SK-N-SH (cell line): ENCODE measurements at regions not wholly inside any gene's neighbourhood (a gene's known extent, or its start where the extent isn't known, plus 50 kb on each side); places are given as distances from the start of the nearest gene placed in this dataset.
A peak's percentile ranks its signal among the peaks of the same experiment; 100 is the strongest.

Experiments
- CTCF ChIA-PET: fragments of 300-600, 350-600 bp; formaldehyde crosslinking; extraction: SDS; loops from one replicate; lab custom pipeline; 2021; lab: Yijun Ruan, JAX
- POLR2A ChIA-PET: fragments of 350-600 bp; sonication (Branson Sonifier 250); formaldehyde crosslinking; extraction: SDS; loops from one replicate; lab custom pipeline; 2020; ENCODE audit warnings: antibody characterized with exemption, inconsistent platforms; lab: Yijun Ruan, JAX
- DNase-seq: peaks from one replicate; pipeline ENCODE4 v3.0.0; 2012
- H2AFZ ChIP-seq: fragments of 200-600 bp; sonication (generic); 2 replicates; pipeline ENCODE4 v1.8.1; 2016; ENCODE audit warnings: antibody characterized with exemption, mild to moderate bottlenecking, low read depth
- H3F3A ChIP-seq: fragments of 200-600 bp; sonication (generic); replicated peaks from 2 replicates; pipeline ENCODE3; 2016; ENCODE audit warnings: antibody characterized with exemption, mild to moderate bottlenecking; ENCODE audit not compliant: insufficient read depth
- H3K27ac ChIP-seq, 2 experiments: fragments of 200-500 bp in 1 of 2; fragments of 200-600 bp in 1 of 2; sonication (Bioruptor generic) in 1 of 2; sonication (generic), shearing (Covaris generic) in 1 of 2; 2 replicates each; pipeline versions ENCODE4 v1.5.1 to v1.6.1; 2014 to 2016; ENCODE audit warnings: low read depth in 2 of 2, inconsistent platforms in 1 of 2, low read length in 1 of 2, mild to moderate bottlenecking in 1 of 2, mixed read lengths in 1 of 2
- H3K27me3 ChIP-seq: fragments of 200-600 bp; sonication (generic), shearing (Covaris generic); 2 replicates; pipeline ENCODE4 v1.6.1; 2016; ENCODE audit warnings: mixed run types; ENCODE audit not compliant: insufficient read depth
- H3K36me3 ChIP-seq, 2 experiments: fragments of 200-500 bp in 1 of 2; fragments of 200-600 bp in 1 of 2; sonication (Bioruptor generic) in 1 of 2; sonication (generic) in 1 of 2; replicated peaks in 1 of 2; 2 replicates each; pipeline versions ENCODE3 to v1.5.1; 2014 to 2016; ENCODE audit warnings: low read length in 1 of 2, mild to moderate bottlenecking in 1 of 2; ENCODE audit not compliant: insufficient read depth in 2 of 2, control insufficient read depth in 1 of 2
- H3K4me1 ChIP-seq, 2 experiments: fragments of 200-500 bp in 1 of 2; fragments of 200-600 bp in 1 of 2; sonication (Bioruptor generic) in 1 of 2; sonication (generic), shearing (Covaris generic) in 1 of 2; 2 replicates each; pipeline versions ENCODE4 v1.5.1 to v1.6.1; 2014 to 2016; ENCODE audit warnings: low read depth in 1 of 2, low read length in 1 of 2, mixed run types in 1 of 2; ENCODE audit not compliant: insufficient read depth in 2 of 2, control insufficient read depth in 1 of 2
- H3K4me2 ChIP-seq: fragments of 200-600 bp; sonication (generic), shearing (Covaris generic); 2 replicates; pipeline ENCODE4 v1.6.1; 2017; ENCODE audit warnings: mixed run types
- H3K4me3 ChIP-seq, 2 experiments: fragments of 200-500 bp in 1 of 2; fragments of 200-600 bp in 1 of 2; sonication (Bioruptor generic) in 1 of 2; sonication (generic), shearing (Covaris generic) in 1 of 2; 2 replicates each; pipeline versions ENCODE4 v1.5.1 to v1.8.1; 2014 to 2016; ENCODE audit warnings: low read depth in 2 of 2, inconsistent platforms in 1 of 2, low read length in 1 of 2, mild to moderate bottlenecking in 1 of 2, mixed read lengths in 1 of 2, moderate library complexity in 1 of 2
- H3K79me2 ChIP-seq: fragments of 200-600 bp; sonication (generic); 2 replicates; pipeline ENCODE4 v1.8.1; 2017; ENCODE audit warnings: mild to moderate bottlenecking; ENCODE audit not compliant: insufficient read depth
- H3K9ac ChIP-seq: fragments of 200-600 bp; sonication (generic); 2 replicates; pipeline ENCODE4 v1.6.1; 2017; ENCODE audit warnings: mixed run types
- H3K9me2 ChIP-seq: fragments of 200-600 bp; sonication (generic); 2 replicates; pipeline ENCODE4 v1.6.1; 2017; ENCODE audit warnings: mixed run types
- H3K9me3 ChIP-seq: fragments of 200-600 bp; sonication (generic); 2 replicates; pipeline ENCODE4 v1.6.1; 2017; ENCODE audit warnings: mixed run types, mild to moderate bottlenecking, moderate library complexity
- H4K20me1 ChIP-seq: fragments of 200-600 bp; sonication (generic); 2 replicates; pipeline ENCODE4 v1.6.1; 2017; ENCODE audit warnings: mild to moderate bottlenecking, mixed run types; ENCODE audit not compliant: insufficient read depth
- CHD2 ChIP-seq: fragments of 150-350 bp; IDR thresholded peaks from 2 replicates; pipeline ENCODE4 v1.6.1; 2018; ENCODE audit warnings: low read length; ENCODE audit not compliant: partially characterized antibody
- EP300 ChIP-seq, 2 experiments: IDR thresholded peaks; 2 replicates each; pipeline versions ENCODE4 v1.4.0 to v1.6.1; 2012; ENCODE audit warnings: borderline replicate concordance in 1 of 2, low read depth in 1 of 2, low read length in 1 of 2
- FOXJ3 ChIP-seq: sonication (generic); formaldehyde crosslinking; IDR thresholded peaks from 2 replicates; pipeline ENCODE4 v1.5.1; 2020; ENCODE audit warnings: mild to moderate bottlenecking, missing genetic modification reagents
- FOXM1 ChIP-seq: IDR thresholded peaks from 2 replicates; pipeline ENCODE4 v1.4.0; 2012; ENCODE audit warnings: low read depth, mild to moderate bottlenecking
- GABPA ChIP-seq: IDR thresholded peaks from 2 replicates; pipeline ENCODE4 v1.4.0; 2012; ENCODE audit warnings: low read depth, mild to moderate bottlenecking
- GATA2 ChIP-seq: sonication (generic); formaldehyde crosslinking; IDR thresholded peaks from 2 replicates; pipeline ENCODE4 v1.5.0; 2020; ENCODE audit warnings: mild to moderate bottlenecking, missing genetic modification reagents
- JUND ChIP-seq: IDR thresholded peaks from 2 replicates; pipeline ENCODE4 v1.4.0; 2012
- MXI1 ChIP-seq: IDR thresholded peaks from 2 replicates; pipeline ENCODE4 v1.6.1; 2012; ENCODE audit warnings: mild to moderate bottlenecking, low read depth, low read length, improper control_type of control experiment
- NRF1 ChIP-seq: IDR thresholded peaks from 2 replicates; pipeline ENCODE4 v1.6.1; 2012; ENCODE audit warnings: low read depth, mild to moderate bottlenecking, low read length
- POLR2AphosphoS5 ChIP-seq: IDR thresholded peaks from 2 replicates; pipeline ENCODE4 v1.6.1; 2012; ENCODE audit warnings: low read depth, low read length
- RAD21 ChIP-seq: IDR thresholded peaks from 2 replicates; pipeline ENCODE4 v1.6.1; 2012; ENCODE audit warnings: mild to moderate bottlenecking, low read length
- RCOR1 ChIP-seq: fragments of 150-350 bp; IDR thresholded peaks from 2 replicates; pipeline ENCODE4 v1.6.1; 2017; ENCODE audit warnings: antibody characterized with exemption, low read length
- RFX5 ChIP-seq: IDR thresholded peaks from 2 replicates; pipeline ENCODE4 v1.6.1; 2012; ENCODE audit warnings: mild to moderate bottlenecking, improper control_type of control experiment, low read length
- RXRA ChIP-seq: IDR thresholded peaks from 2 replicates; pipeline ENCODE4 v1.4.0; 2012; ENCODE audit warnings: low read depth, mild to moderate bottlenecking, borderline replicate concordance
- TAF1 ChIP-seq: IDR thresholded peaks from 2 replicates; pipeline ENCODE4 v1.6.1; 2012; ENCODE audit warnings: low read depth, mild to moderate bottlenecking, low read length, moderate library complexity, borderline replicate concordance
- TCF12 ChIP-seq: IDR thresholded peaks from 2 replicates; pipeline ENCODE4 v1.4.0; 2012
- TEAD4 ChIP-seq: IDR thresholded peaks from 2 replicates; pipeline ENCODE4 v1.4.0; 2012; ENCODE audit warnings: mild to moderate bottlenecking, borderline replicate concordance; ENCODE audit not compliant: insufficient read depth
- YY1 ChIP-seq: IDR thresholded peaks from 2 replicates; pipeline ENCODE4 v1.4.0; 2012; ENCODE audit warnings: low read depth, mild to moderate bottlenecking
- WGBS: methylation state at CpG from one replicate; pipeline ENCODE4 v1.1.6; 2017; ENCODE audit warnings: low lambda C conversion rate; 5-methylcytosine and 5-hydroxymethylcytosine counted together
- TF ChIP-seq, protein P1 (sequence below): IDR thresholded peaks from 2 replicates; pipeline ENCODE4 v1.4.0; 2012; ENCODE audit warnings: low read depth
- TF ChIP-seq, protein P2 (sequence below): fragments of 150-350 bp; IDR thresholded peaks from 2 replicates; pipeline ENCODE4 v1.6.1; 2017; ENCODE audit warnings: antibody characterized with exemption, low read length, low read depth, borderline replicate concordance
- TF ChIP-seq, protein P3 (sequence below): IDR thresholded peaks from 2 replicates; pipeline ENCODE4 v1.4.0; 2012; ENCODE audit warnings: low read depth, borderline replicate concordance

DNA sequence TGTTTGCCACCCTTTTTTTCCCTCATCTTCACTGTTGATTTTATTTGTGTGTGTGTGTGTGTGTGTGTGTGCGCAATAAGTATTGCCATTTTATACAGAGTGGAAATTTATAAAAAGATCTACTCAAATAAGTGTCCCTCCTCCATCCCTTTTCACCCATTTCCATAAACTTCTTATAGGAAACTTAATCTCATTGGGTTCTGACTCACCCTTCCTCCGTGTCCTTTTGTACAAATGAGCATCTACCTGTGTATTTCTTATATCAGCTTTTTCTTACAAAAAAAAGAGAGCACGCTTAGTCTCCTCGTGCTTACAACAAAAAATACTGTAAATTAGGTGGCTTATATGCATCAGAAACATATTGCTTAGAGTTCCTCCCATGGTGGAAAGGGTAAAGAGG lies 711.2 kb upstream of the CDH7 start:
- ChIA-PET POLR2A (no interaction called here), CTCF (interaction anchor here (1.3 kb wide), 1 partner anchor 21 kb away, joined by 3 read pairs; no protein-coding TSS in a partner anchor)
- Histone ChIP-seq H3K9ac (no peak overlapping the region), H3K36me3 (no peaks in the 10 kb centered on the region), H3K4me2 (no peak overlapping the region), H3K4me3 (no peak overlapping the region), H2AFZ (no peak overlapping the region), H3K9me2 (no peaks in the 10 kb centered on the region), H3K9me3 (no peaks in the 10 kb centered on the region), H3K4me1 (peaks cover 0 to 10% of the 10 kb centered on the region in 2 experiments; a peak in 2 of 4 replicates), H3K27ac (no peak overlapping the region), H3K79me2 (no peaks in the 10 kb centered on the region), H3K27me3 (no peaks in the 10 kb centered on the region), H3F3A (no peaks in the 10 kb centered on the region), H4K20me1 (no peaks in the 10 kb centered on the region)
- 45% methylated on average over 4 of the region's 4 CpGs for WGBS
- no peak for TF ChIP-seq NRF1
- TF ChIP-seq, protein P1, sequence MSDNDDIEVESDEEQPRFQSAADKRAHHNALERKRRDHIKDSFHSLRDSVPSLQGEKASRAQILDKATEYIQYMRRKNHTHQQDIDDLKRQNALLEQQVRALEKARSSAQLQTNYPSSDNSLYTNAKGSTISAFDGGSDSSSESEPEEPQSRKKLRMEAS, result no peak
- TF ChIP-seq RXRA, result no peak
- no peak for TF ChIP-seq TEAD4
- TF ChIP-seq, protein P2, sequence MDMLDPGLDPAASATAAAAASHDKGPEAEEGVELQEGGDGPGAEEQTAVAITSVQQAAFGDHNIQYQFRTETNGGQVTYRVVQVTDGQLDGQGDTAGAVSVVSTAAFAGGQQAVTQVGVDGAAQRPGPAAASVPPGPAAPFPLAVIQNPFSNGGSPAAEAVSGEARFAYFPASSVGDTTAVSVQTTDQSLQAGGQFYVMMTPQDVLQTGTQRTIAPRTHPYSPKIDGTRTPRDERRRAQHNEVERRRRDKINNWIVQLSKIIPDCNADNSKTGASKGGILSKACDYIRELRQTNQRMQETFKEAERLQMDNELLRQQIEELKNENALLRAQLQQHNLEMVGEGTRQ, result no peak
- no peak for TF ChIP-seq RFX5
- no peak for TF ChIP-seq POLR2AphosphoS5
- TF ChIP-seq TAF1, result no peak
- TF ChIP-seq RAD21, result no peak
- TF ChIP-seq TCF12, result no peak
- TF ChIP-seq YY1, result no peak
- no peak for TF ChIP-seq GABPA
- TF ChIP-seq FOXM1, result no peak
- no peak for DNase-seq

DNA sequence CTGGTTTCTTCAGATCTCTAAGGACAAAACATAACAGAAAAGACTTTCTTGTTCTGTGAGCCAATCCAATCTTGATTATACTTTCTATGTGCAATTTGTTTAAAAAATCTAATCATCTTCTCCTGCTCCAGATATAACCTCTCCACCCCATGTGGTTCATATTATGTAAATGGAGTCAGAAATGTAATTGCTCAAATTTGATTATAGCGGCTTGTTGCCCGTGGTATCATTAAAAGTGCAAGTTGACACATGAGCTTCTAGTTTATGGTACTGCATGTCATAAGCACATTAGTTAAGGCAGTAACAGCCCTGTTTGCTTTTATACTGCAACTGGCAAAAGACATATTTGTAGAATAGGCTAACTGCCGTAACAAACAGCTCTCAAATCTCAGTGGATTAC lies 715.1 kb upstream of the CDH7 start:
- 10% methylated on average over 3 of the region's 3 CpGs for WGBS
- DNase-seq, result peak; percentile 62
- no peaks in the 10 kb centered on the region for H3K79me2 ChIP-seq
- no peaks in the 10 kb centered on the region for H3K27me3 ChIP-seq
- H3K4me2 ChIP-seq, result no peak overlapping the region
- ChIA-PET CTCF (interaction anchor here (0.8 to 1.7 kb wide), 2 partner anchors 10 to 442 kb away, joined by 3 read pairs; no protein-coding TSS in a partner anchor), POLR2A (no interaction called here)
- no peak overlapping the region for H2AFZ ChIP-seq
- no peaks in the 10 kb centered on the region for H4K20me1 ChIP-seq
- H3K36me3 ChIP-seq, result no peaks in the 10 kb centered on the region
- no peaks in the 10 kb centered on the region for H3F3A ChIP-seq
- H3K9me3 ChIP-seq, result no peaks in the 10 kb centered on the region
- H3K4me3 ChIP-seq, result peak overlapping the region in 1 of 2 experiments; percentile 12; a peak in 1 of 4 replicates
- H3K9me2 ChIP-seq, result no peaks in the 10 kb centered on the region
- H3K9ac ChIP-seq, result no peak overlapping the region
- TF ChIP-seq JUND, result no peak
- TF ChIP-seq MXI1, result peak; percentile 56; the same call in 1 of the 2 replicates
- TF ChIP-seq CHD2, result peak; percentile 54
- TF ChIP-seq, protein P3, sequence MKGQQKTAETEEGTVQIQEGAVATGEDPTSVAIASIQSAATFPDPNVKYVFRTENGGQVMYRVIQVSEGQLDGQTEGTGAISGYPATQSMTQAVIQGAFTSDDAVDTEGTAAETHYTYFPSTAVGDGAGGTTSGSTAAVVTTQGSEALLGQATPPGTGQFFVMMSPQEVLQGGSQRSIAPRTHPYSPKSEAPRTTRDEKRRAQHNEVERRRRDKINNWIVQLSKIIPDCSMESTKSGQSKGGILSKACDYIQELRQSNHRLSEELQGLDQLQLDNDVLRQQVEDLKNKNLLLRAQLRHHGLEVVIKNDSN, result no peak
- TF ChIP-seq TCF12, result 0 out of 2 replicates have a peak, but pooled peaks have one; percentile 18
- TF ChIP-seq GATA2 (CRISPR knock-in tag), result peak; percentile 61
- TF ChIP-seq RCOR1, result peak; percentile 77
- TF ChIP-seq EP300 (IDR thresholded peaks at IDR 0.05; ENCODE audit: borderline replicate concordance in 1 of 2, low read depth in 1 of 2, low read length in 1 of 2), result peak in 1 of 2 experiments; percentile 88; a peak in 2 of 4 replicates
- TF ChIP-seq, protein P1, result no peak
- TF ChIP-seq FOXJ3 (CRISPR knock-in tag), result peak; percentile 77
- peaks cover 0 to 10% of the 10 kb centered on the region in 2 experiments; a peak in 2 of 4 replicates for H3K4me1 ChIP-seq
- peak overlapping the region in 1 of 2 experiments; percentile 86; a peak in 2 of 4 replicates for H3K27ac ChIP-seq
